22Rv1 (cell line): ENCODE measurements at regions not wholly inside any gene's neighbourhood (a gene's known extent, or its start where the extent isn't known, plus 50 kb on each side); places are given as distances from the start of the nearest gene placed in this dataset.

Experiments used
- CTCF ChIP-seq: fragments of 450-650 bp; IDR thresholded peaks from 2 replicates; pipeline ENCODE4 v1.5.1; 2017; ENCODE audit warnings: mild to moderate bottlenecking
- ZFX ChIP-seq: fragments of 450-650 bp; IDR thresholded peaks from 2 replicates; pipeline ENCODE4 v1.6.1; 2017; ENCODE audit warnings: antibody characterized with exemption, borderline replicate concordance

GRCh38 chr4:59969909-59970308, 1230.2 kb upstream of the ADGRL3 start:
- no peak for TF ChIP-seq ZFX
- TF ChIP-seq CTCF, result no peak
